ENCODE measurements at regions not wholly inside any gene's neighbourhood (a gene's known extent, or its start where the extent isn't known, plus 50 kb on each side); places are given as distances from the start of the nearest gene placed in this dataset.

DNA sequence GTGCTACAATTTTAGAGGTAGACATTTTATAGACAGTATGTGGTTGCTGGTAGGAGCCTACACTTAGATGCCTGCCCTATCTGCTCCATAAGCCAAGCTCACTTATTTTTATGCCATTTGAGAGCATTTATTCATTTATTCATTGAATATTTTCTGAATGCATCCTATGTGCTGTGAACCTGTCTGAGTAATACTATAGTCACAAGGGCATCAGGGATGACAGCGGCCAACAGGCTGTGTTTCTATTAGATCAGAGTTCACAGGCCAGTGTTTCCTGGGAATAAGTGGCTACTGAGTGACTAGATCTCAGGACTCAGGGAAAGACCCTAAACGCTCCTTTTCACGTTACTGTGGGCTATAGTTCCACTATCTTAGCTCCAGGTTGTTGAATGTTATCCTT is 235.2 kb upstream of the MSX2 start:
- Histone ChIP-seq H2AK5ac (ENCODE audit: low read length) (no peak overlapping the region), H3K56ac (ENCODE audit: low read length) (no peak overlapping the region), H3K79me2 (ENCODE audit: control insufficient read depth, insufficient read depth, low read length) (no peaks in the 10 kb centered on the region), H3K4me3 (ENCODE audit: low read length) (no peak overlapping the region), H3K4me2 (ENCODE audit: low read length) (no peak overlapping the region), H3K4me1 (ENCODE audit: control insufficient read depth, low read depth, low read length) (peaks cover 6% of the 10 kb centered on the region), H2BK15ac (replicated peaks; ENCODE audit: low read depth) (no peak overlapping the region), H3K27ac (ENCODE audit: low read depth, low read length) (no peak overlapping the region), H3K79me1 (ENCODE audit: low read length) (no peaks in the 10 kb centered on the region), H3K18ac (ENCODE audit: low read length) (no peak overlapping the region), H3K4ac (ENCODE audit: low read depth, low read length) (no peak overlapping the region), H3K23ac (ENCODE audit: low read length) (no peak overlapping the region), H2BK5ac (ENCODE audit: low read length) (no peak overlapping the region), H3K9ac (ENCODE audit: low read length) (no peak overlapping the region), H4K8ac (ENCODE audit: low read depth, low read length) (no peak overlapping the region), H3K36me3 (ENCODE audit: control insufficient read depth, insufficient read depth, low read length) (no peaks in the 10 kb centered on the region), H3K27me3 (ENCODE audit: insufficient read depth, low read length, poor library complexity) (no peaks in the 10 kb centered on the region), H2BK120ac (ENCODE audit: low read depth, low read length) (no peak overlapping the region), H4K5ac (ENCODE audit: low read length) (no peak overlapping the region)
- WGBS (ENCODE audit: extremely low coverage, insufficient coverage, low lambda C conversion rate), result no CpG with 5 or more reads among the region's 3 CpGs
- no peak for DNase-seq

DNA sequence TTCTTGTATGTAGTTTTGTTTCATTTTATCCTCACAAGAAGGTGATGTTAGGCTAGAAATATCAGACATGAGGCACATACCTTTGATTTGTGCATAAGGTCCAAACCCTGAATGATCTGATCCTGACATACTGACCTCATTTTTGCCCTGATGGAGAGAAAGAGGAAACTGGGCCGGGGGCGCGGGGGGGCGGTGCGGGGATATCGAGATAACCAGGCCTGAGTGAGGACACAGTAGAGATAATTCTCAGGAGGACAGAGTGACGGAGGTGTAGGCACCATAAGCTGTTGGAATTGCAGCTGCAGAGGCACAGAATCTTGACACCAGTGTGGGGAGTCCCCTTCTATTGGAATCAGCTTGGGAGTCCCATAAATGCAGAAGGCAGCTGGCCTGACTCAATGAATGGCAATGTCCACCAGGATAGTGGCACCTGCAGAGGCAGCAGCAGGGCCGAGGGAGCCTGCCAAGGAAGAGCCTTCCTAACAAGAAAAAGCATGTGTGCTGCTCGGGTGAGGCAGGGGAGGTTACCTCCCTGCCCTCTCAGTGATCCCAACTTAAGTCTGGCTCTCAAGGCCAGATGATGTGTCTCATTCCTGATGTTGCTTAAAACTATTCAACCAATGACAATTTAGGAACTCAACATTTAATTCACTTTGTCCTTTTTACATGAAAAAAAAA is 234.3 kb upstream of the MSX2 start:
- no peak overlapping the region for H3K23ac ChIP-seq (ENCODE audit: low read length)
- no CpG with 5 or more reads among the region's 9 CpGs for WGBS (ENCODE audit: extremely low coverage, insufficient coverage, low lambda C conversion rate)
- H3K9ac ChIP-seq (ENCODE audit: low read length), result no peak overlapping the region
- H3K36me3 ChIP-seq (ENCODE audit: control insufficient read depth, insufficient read depth, low read length), result no peaks in the 10 kb centered on the region
- H3K79me1 ChIP-seq (ENCODE audit: low read length), result no peaks in the 10 kb centered on the region
- H2BK120ac ChIP-seq (ENCODE audit: low read depth, low read length), result no peak overlapping the region
- H3K4me2 ChIP-seq (ENCODE audit: low read length), result no peak overlapping the region
- H3K18ac ChIP-seq (ENCODE audit: low read length), result no peak overlapping the region
- H4K8ac ChIP-seq (ENCODE audit: low read depth, low read length), result no peak overlapping the region
- H3K27ac ChIP-seq (ENCODE audit: low read depth, low read length), result no peak overlapping the region
- no peak overlapping the region for H3K56ac ChIP-seq (ENCODE audit: low read length)
- no peaks in the 10 kb centered on the region for H3K27me3 ChIP-seq (ENCODE audit: insufficient read depth, low read length, poor library complexity)
- H3K4ac ChIP-seq (ENCODE audit: low read depth, low read length), result no peak overlapping the region
- H3K4me3 ChIP-seq (ENCODE audit: low read length), result no peak overlapping the region
- H2BK5ac ChIP-seq (ENCODE audit: low read length), result no peak overlapping the region
- no peaks in the 10 kb centered on the region for H3K79me2 ChIP-seq (ENCODE audit: control insufficient read depth, insufficient read depth, low read length)
- no peak for DNase-seq
- H2BK15ac ChIP-seq (replicated peaks; ENCODE audit: low read depth), result no peak overlapping the region
- H3K4me1 ChIP-seq (ENCODE audit: control insufficient read depth, low read depth, low read length), result peaks cover 6% of the 10 kb centered on the region
- H4K5ac ChIP-seq (ENCODE audit: low read length), result no peak overlapping the region
- no peak overlapping the region for H2AK5ac ChIP-seq (ENCODE audit: low read length)

DNA sequence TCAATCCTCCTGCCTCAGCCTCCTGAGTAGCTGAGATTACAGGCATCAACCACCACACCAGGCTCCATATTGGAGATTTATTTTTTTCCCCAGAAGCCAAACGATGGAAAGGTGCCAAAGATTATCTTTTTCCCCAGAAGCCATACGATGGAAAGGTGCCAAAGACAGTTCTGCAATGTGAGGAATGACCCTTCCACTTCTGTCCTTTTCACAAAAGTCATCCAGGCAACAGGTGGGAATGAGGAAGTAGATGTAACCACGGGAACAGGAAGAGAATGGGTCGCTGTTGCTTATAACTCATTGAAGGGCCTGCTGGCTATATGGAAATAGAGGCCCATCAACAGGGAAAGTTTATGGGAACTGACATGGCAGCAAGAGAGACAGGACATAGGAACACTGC is 233.7 kb upstream of the MSX2 start:
- H2BK15ac ChIP-seq (replicated peaks; ENCODE audit: low read depth), result no peak overlapping the region
- H3K4me2 ChIP-seq (ENCODE audit: low read length), result no peak overlapping the region
- no peaks in the 10 kb centered on the region for H3K36me3 ChIP-seq (ENCODE audit: control insufficient read depth, insufficient read depth, low read length)
- H2BK5ac ChIP-seq (ENCODE audit: low read length), result no peak overlapping the region
- no peak overlapping the region for H3K9ac ChIP-seq (ENCODE audit: low read length)
- no peak overlapping the region for H4K5ac ChIP-seq (ENCODE audit: low read length)
- no peaks in the 10 kb centered on the region for H3K79me1 ChIP-seq (ENCODE audit: low read length)
- no peak overlapping the region for H2AK5ac ChIP-seq (ENCODE audit: low read length)
- H2BK120ac ChIP-seq (ENCODE audit: low read depth, low read length), result no peak overlapping the region
- peaks cover 6% of the 10 kb centered on the region for H3K4me1 ChIP-seq (ENCODE audit: control insufficient read depth, low read depth, low read length)
- WGBS (ENCODE audit: extremely low coverage, insufficient coverage, low lambda C conversion rate), result no CpG with 5 or more reads among the region's 4 CpGs
- H4K8ac ChIP-seq (ENCODE audit: low read depth, low read length), result no peak overlapping the region
- H3K79me2 ChIP-seq (ENCODE audit: control insufficient read depth, insufficient read depth, low read length), result no peaks in the 10 kb centered on the region
- no peak overlapping the region for H3K56ac ChIP-seq (ENCODE audit: low read length)
- DNase-seq, result no peak
- H3K18ac ChIP-seq (ENCODE audit: low read length), result no peak overlapping the region
- H3K4ac ChIP-seq (ENCODE audit: low read depth, low read length), result no peak overlapping the region
- H3K23ac ChIP-seq (ENCODE audit: low read length), result no peak overlapping the region
- H3K27me3 ChIP-seq (ENCODE audit: insufficient read depth, low read length, poor library complexity), result no peaks in the 10 kb centered on the region
- no peak overlapping the region for H3K27ac ChIP-seq (ENCODE audit: low read depth, low read length)
- no peak overlapping the region for H3K4me3 ChIP-seq (ENCODE audit: low read length)

DNA sequence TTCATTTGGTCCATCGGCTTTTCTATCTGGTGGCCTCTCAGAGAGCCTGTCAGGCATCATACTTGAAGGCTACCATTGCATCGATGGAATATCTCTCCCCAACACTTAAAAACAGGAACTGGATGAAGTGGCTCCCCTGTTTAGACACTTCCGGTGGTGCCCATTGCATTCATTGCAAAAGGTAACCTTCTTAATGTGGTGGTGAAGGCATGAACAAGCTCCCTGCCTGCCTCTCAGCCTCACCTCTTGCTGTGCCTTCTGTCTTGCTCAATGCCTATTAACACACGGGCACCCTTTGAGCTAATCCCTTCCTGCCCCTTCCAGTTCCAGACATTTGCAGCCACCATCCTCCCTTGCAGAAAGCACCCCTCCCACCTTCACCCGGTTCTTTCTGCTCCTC is 233.1 kb upstream of the MSX2 start:
- no peak overlapping the region for H3K56ac ChIP-seq (ENCODE audit: low read length)
- H2AK5ac ChIP-seq (ENCODE audit: low read length), result no peak overlapping the region
- H3K9ac ChIP-seq (ENCODE audit: low read length), result no peak overlapping the region
- no peak overlapping the region for H3K27ac ChIP-seq (ENCODE audit: low read depth, low read length)
- H3K79me2 ChIP-seq (ENCODE audit: control insufficient read depth, insufficient read depth, low read length), result no peaks in the 10 kb centered on the region
- no peak overlapping the region for H2BK120ac ChIP-seq (ENCODE audit: low read depth, low read length)
- peaks cover 6% of the 10 kb centered on the region for H3K4me1 ChIP-seq (ENCODE audit: control insufficient read depth, low read depth, low read length)
- no peak overlapping the region for H3K4me2 ChIP-seq (ENCODE audit: low read length)
- no peaks in the 10 kb centered on the region for H3K79me1 ChIP-seq (ENCODE audit: low read length)
- H3K36me3 ChIP-seq (ENCODE audit: control insufficient read depth, insufficient read depth, low read length), result no peaks in the 10 kb centered on the region
- no peak overlapping the region for H4K5ac ChIP-seq (ENCODE audit: low read length)
- H3K27me3 ChIP-seq (ENCODE audit: insufficient read depth, low read length, poor library complexity), result no peaks in the 10 kb centered on the region
- no peak for DNase-seq
- no peak overlapping the region for H2BK15ac ChIP-seq (replicated peaks; ENCODE audit: low read depth)
- no peak overlapping the region for H3K4ac ChIP-seq (ENCODE audit: low read depth, low read length)
- H3K23ac ChIP-seq (ENCODE audit: low read length), result no peak overlapping the region
- WGBS (ENCODE audit: extremely low coverage, insufficient coverage, low lambda C conversion rate), result no CpG with 5 or more reads among the region's 5 CpGs
- H3K4me3 ChIP-seq (ENCODE audit: low read length), result no peak overlapping the region
- H3K18ac ChIP-seq (ENCODE audit: low read length), result no peak overlapping the region
- no peak overlapping the region for H2BK5ac ChIP-seq (ENCODE audit: low read length)
- H4K8ac ChIP-seq (ENCODE audit: low read depth, low read length), result no peak overlapping the region

DNA sequence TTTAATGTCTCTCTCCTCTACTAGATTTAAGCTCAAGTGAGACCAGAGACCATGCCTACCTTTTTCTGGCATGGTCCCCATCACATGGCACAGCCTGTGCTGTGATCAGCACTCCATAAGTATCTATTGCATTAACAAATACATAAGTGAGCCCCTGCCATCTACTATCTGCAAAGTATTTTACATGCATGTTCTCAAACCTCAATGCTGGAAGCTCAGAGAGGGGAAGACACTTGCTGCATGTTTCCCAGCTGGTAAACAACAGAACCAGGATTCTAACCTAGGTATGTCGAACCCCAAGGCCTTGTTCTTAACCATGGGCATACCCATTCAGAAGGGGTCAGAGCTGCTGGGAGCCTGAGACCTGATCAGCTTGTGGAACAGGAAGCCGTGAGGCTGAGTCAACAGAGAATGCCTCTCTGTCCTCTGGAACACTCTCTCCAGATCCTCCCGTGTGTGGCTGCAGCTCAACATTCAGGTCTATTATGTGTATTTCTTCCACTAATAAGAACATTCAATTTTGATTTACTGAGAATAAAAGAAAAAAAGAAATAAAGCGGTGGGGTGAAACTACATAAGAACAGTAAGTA is 232.5 kb upstream of the MSX2 start:
- Histone ChIP-seq H2BK120ac (ENCODE audit: low read depth, low read length) (no peak overlapping the region), H2BK5ac (ENCODE audit: low read length) (no peak overlapping the region), H3K56ac (ENCODE audit: low read length) (no peak overlapping the region), H3K9ac (ENCODE audit: low read length) (no peak overlapping the region), H3K4me2 (ENCODE audit: low read length) (no peak overlapping the region), H3K36me3 (ENCODE audit: control insufficient read depth, insufficient read depth, low read length) (no peaks in the 10 kb centered on the region), H3K18ac (ENCODE audit: low read length) (no peak overlapping the region), H3K23ac (ENCODE audit: low read length) (no peak overlapping the region), H3K27ac (ENCODE audit: low read depth, low read length) (no peak overlapping the region), H3K79me1 (ENCODE audit: low read length) (no peaks in the 10 kb centered on the region), H4K8ac (ENCODE audit: low read depth, low read length) (no peak overlapping the region), H3K27me3 (ENCODE audit: insufficient read depth, low read length, poor library complexity) (no peaks in the 10 kb centered on the region), H4K5ac (ENCODE audit: low read length) (no peak overlapping the region), H2BK15ac (replicated peaks; ENCODE audit: low read depth) (no peak overlapping the region), H3K4me1 (ENCODE audit: control insufficient read depth, low read depth, low read length) (peaks cover 6% of the 10 kb centered on the region), H2AK5ac (ENCODE audit: low read length) (peak overlapping the region; percentile 6), H3K4ac (ENCODE audit: low read depth, low read length) (no peak overlapping the region), H3K4me3 (ENCODE audit: low read length) (no peak overlapping the region), H3K79me2 (ENCODE audit: control insufficient read depth, insufficient read depth, low read length) (no peaks in the 10 kb centered on the region)
- no peak for DNase-seq
- WGBS (ENCODE audit: extremely low coverage, insufficient coverage, low lambda C conversion rate), result no CpG with 5 or more reads among the region's 4 CpGs

DNA sequence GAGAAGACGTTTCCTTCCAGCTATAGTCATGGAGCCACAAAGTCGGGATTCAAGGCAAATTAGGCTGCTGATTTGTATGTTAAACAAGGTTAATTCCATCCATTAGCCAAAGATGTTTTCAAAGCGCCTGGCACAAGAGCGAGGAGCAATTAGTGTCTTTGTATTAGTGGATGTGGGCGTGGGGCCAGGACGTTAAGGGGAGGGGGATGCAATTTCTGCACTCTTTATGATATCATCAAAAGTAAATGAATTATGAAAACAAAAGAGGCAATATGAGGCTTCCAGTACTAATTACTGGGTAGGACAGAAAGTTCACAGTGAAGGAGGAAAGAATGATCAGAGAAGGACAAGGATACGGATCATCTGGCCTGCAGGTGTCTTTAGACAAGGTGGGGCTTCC is 230.9 kb upstream of the MSX2 start:
- H4K8ac ChIP-seq (ENCODE audit: low read depth, low read length), result no peak overlapping the region
- no peak overlapping the region for H3K18ac ChIP-seq (ENCODE audit: low read length)
- no peak overlapping the region for H2BK120ac ChIP-seq (ENCODE audit: low read depth, low read length)
- WGBS (ENCODE audit: extremely low coverage, insufficient coverage, low lambda C conversion rate), result no CpG with 5 or more reads among the region's 7 CpGs
- H3K79me1 ChIP-seq (ENCODE audit: low read length), result no peaks in the 10 kb centered on the region
- H3K4ac ChIP-seq (ENCODE audit: low read depth, low read length), result no peak overlapping the region
- H3K4me1 ChIP-seq (ENCODE audit: control insufficient read depth, low read depth, low read length), result peaks cover 6% of the 10 kb centered on the region
- H3K27me3 ChIP-seq (ENCODE audit: insufficient read depth, low read length, poor library complexity), result no peaks in the 10 kb centered on the region
- no peak overlapping the region for H3K4me2 ChIP-seq (ENCODE audit: low read length)
- H3K27ac ChIP-seq (ENCODE audit: low read depth, low read length), result no peak overlapping the region
- H2BK5ac ChIP-seq (ENCODE audit: low read length), result no peak overlapping the region
- no peak overlapping the region for H3K9ac ChIP-seq (ENCODE audit: low read length)
- H3K23ac ChIP-seq (ENCODE audit: low read length), result no peak overlapping the region
- peak overlapping the region; percentile 54 for H2AK5ac ChIP-seq (ENCODE audit: low read length)
- no peaks in the 10 kb centered on the region for H3K36me3 ChIP-seq (ENCODE audit: control insufficient read depth, insufficient read depth, low read length)
- H4K5ac ChIP-seq (ENCODE audit: low read length), result no peak overlapping the region
- no peak overlapping the region for H3K56ac ChIP-seq (ENCODE audit: low read length)
- DNase-seq, result peak; percentile 25
- no peak overlapping the region for H3K4me3 ChIP-seq (ENCODE audit: low read length)
- no peaks in the 10 kb centered on the region for H3K79me2 ChIP-seq (ENCODE audit: control insufficient read depth, insufficient read depth, low read length)
- H2BK15ac ChIP-seq (replicated peaks; ENCODE audit: low read depth), result no peak overlapping the region
